8988T (cell line): ENCODE measurements at regions not wholly inside any gene's neighbourhood (a gene's known extent, or its start where the extent isn't known, plus 50 kb on each side); places are given as distances from the start of the nearest gene placed in this dataset.

Source experiments
- DNase-seq: peaks from one replicate; pipeline ENCODE4 v3.0.0; 2011

GRCh38 chr20:50363479-50363878 lies 146.7 kb upstream of the PTPN1 start:
- DNase-seq = no peak

- no peak for DNase-seq
Observed at GRCh38 chr20:50364542-50364941, 145.6 kb upstream of the PTPN1 start.

DNA sequence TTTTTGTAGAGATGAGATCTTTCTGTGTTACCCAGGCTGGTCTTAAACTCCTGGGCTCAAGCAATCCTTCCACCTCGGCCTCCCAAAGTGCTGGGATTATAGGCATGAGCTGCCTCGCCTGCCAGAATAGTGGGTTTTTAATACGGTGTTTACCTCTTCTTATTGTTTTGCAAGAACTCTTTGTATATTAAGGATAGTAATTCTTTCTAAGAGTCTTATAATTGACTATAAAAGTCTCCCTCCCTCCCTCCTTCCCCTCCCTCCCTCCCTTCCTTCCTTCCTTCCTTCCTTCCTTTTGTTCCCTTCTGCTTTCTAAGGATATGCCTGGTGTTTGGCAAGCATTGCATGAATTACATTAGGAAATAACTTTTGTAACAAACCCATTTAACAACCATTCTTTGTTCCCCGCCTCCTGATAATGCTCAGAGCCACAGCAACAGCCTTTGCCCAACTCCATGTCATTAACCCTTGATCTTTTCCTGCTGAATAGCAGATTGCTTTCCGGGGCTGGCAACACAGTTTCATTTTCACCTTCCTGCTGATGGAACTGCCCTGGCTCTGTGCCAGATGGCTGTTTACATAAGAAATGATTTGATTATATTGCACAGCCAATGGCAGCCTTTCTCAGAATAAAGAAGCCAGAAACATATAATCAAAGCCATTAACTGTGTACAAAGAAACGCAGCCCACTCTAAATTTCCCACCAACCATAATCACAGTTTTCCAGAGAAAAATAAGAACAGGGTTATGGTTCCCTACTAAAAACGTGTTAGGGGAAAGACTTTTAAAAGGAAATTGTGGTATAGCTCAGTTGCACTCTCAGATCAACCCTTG lies 143.7 kb upstream of the PTPN1 start:
- no peak for DNase-seq

DNA sequence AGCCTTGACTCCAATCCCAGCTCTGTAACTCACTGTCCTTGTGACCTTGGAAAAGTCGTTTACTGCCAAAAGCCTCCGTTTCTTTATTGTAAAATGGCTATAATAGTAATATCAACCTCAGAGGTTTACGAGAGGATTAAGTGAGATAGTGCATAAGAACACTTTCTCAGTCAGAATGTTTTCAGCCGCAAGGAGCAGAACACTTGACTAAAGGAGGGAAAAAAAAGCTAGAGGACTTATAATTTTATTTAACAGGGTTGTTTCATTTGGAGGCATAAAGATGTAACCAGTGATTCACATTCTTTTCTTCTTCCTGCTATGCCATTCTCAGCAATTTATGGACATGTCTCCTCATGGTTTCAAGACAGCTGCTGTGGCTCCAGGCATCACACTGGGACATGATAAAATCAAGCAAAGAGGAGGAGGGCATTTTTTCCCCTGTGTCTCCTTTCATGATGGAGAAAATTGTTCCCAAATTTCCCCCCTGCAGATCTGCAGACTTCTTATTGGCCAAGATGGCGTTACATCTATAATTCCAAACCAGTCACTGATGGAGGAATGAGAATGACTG lies 143.0 kb upstream of the PTPN1 start:
- no peak for DNase-seq

DNA sequence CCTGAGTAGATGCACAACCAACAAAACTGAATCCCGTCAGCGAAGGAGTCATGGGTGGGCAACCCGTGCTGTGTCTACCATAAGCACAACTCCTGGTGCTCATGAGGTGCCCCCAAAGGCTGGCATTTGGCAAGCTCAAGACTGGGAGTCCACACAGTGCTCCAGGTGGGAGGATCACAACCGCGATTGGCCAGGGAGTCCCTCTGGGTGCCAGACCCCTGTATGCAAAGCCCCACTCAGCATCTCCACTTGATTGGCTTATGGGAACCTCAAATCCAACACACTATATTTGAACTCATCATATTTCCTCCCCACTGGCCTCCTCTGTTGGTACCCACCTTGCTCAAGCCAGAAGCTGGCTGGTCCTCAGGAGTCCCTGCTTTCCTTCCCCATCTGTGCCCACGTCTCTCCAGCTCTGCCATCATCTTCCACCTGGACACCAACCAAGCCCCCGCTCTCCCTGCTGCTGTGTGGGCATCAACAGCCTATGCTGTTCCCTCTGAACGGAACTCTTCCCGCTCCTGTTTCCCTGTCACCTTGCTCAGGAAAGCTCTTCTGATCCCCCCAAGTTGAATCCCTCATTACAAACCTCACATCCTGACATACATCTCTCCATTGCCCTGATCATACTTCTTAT lies 142.3 kb upstream of the PTPN1 start:
- DNase-seq = no peak

DNA sequence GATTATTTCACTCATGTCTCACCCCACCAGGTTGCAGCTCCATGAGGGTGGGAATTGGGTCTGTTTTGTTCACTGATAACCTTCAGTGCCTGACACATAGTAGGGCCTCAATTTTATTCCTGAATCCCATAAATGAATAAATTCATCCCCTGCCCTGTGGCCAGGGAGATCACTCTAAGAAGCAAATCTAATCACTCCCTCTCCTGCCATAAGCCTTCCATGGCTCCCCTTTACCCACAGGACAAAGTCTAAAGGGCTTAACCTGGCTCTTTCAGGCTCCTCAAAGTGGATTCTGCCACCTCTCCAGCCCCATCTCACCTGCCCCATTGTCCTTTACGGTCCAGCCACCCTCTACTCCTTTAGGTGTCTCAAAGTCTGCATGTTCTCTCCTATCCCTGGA lies 141.8 kb upstream of the PTPN1 start:
- no peak for DNase-seq

DNA sequence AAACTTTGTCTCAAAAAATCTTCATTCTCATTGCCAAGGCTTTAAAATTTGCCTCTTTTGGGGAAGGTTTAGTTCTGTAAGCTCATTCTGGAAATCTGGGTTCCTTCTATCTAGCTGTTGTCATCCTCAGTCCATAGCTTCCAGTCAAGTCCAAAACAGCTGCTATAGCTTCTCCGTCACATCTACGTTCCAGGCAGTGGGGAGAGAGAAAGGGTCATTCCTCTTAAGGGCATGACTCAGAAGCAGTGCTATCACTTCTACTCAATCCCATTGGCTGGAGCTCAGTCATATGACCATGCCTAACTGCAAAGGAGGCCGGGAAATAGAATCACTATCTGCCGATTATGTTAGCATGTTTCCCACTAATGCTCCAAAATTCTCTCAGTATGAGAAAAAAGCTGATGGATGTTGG lies 141.4 kb upstream of the PTPN1 start:
- DNase-seq = no peak

GRCh38 chr20:50369225-50370035 lies 140.8 kb upstream of the PTPN1 start:
- DNase-seq = no peak

DNA sequence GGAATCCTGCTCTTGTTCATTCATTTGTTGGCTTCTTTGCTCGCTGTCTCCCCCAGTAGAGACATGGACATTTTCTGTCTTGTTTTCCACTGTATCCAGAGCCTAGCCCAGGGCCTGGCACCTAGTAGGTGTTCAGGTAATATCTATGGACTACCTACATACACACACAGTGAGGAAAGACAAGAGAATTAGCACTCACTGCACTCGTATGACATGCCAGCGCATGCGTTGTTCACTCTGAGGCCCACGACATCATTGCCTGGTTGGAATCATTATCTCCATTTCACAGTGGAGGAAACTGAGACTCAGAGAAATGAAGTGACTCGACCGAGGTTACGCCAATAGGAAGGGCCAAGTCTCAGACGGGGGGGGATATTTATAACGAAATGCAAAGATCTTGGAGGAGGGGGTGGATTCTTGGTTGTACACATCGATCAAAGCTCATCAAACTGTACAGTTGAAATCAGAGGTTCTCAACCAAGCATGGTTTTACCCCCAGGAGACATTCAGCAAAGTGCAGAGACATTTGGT lies 140.1 kb upstream of the PTPN1 start:
- DNase-seq = no peak

- no peak for DNase-seq
Observed at GRCh38 chr20:50371878-50372769, 138.1 kb upstream of the PTPN1 start.

GRCh38 chr20:50372770-50373088 lies 137.5 kb upstream of the PTPN1 start:
- DNase-seq = peak; percentile 61

GRCh38 chr20:50373674-50374286 lies 136.4 kb upstream of the PTPN1 start:
- DNase-seq = no peak

DNA sequence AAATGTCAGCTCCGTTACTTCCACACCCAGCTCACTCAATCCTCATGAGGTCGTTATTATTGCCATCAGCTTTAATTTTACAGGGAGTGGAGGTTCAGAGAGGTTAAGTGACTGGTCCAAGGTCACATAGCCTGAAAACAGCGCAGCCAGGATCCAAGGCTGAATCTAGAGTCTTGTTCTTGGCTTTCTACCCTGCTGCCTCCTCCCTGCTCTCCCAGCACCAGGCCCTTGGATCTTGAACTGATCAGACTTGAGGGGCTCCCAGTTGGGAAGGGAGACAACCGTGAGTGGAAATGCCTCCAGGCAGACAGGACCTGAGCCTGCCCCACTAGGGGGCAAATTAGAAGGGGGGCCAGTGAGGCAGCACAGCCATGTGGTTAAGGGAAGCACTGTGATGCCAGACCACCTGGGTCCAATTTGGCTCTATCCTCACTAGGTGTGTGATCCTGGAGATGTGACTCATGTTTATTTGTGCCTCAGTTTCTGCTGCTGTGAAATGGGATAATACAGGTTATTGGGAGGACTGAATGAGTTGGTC lies 135.6 kb upstream of the PTPN1 start:
- no peak for DNase-seq

- no peak for DNase-seq
Observed at GRCh38 chr20:50376179-50376887, 133.8 kb upstream of the PTPN1 start.

DNA sequence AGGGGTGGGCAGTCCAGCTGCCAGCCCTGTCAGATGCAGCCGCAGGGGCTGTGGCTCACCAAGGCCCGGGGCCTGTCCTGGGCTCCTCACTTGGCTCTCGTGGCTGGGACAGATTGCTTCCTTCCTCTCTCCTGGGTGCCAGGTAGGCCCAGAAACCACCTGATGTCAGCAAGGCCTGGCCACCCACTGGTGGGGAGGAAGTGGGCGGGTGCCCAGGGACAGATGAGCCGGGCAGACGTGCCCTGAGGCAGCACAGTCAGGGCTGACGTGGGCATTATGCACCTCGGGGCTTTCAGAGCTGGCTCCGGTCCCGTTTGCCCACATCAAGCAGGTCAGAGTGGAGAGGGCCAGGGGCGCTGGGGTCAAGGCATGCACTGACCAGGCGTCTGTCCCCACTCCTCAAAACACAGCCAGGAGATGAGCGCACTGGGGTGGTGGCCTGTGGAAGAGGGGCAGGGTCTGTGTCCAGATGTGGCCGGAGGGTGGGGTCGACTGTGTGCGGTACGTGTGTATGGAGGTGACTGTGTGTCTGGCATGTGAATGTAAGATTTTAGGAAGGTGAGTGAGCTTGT lies 133.2 kb upstream of the PTPN1 start:
- DNase-seq = no peak

GRCh38 chr20:50378170-50379000 lies 131.8 kb upstream of the PTPN1 start:
- no peak for DNase-seq

- no peak for DNase-seq
Observed at GRCh38 chr20:50379049-50379990, 130.9 kb upstream of the PTPN1 start.

GRCh38 chr20:50379991-50380696 lies 130.0 kb upstream of the PTPN1 start:
- no peak for DNase-seq
